NOMO-1 treated with dmso at 0.1 percent for 144 hours (cell line): ENCODE measurements at regions not wholly inside any gene's neighbourhood (a gene's known extent, or its start where the extent isn't known, plus 50 kb on each side); places are given as distances from the start of the nearest gene placed in this dataset.

Experiments used
- DNase-seq: peaks from one replicate; lab custom pipeline; 2025; ENCODE audit not compliant: unreplicated experiment; lab: John Stamatoyannopoulos, UW

- DNase-seq = no peak
Measured at GRCh38 chr15:88707771-88708654, 69.2 kb downstream of the ISG20 start.

- DNase-seq = peak; percentile 78
Measured at GRCh38 chr15:88708655-88709054, 69.8 kb downstream of the ISG20 start.

GRCh38 chr15:88710027-88710715 lies 71.4 kb downstream of the ISG20 start:
- DNase-seq = no peak

GRCh38 chr15:88711806-88712205 lies 73.0 kb downstream of the ISG20 start:
- no peak for DNase-seq

- DNase-seq = no peak
Measured at GRCh38 chr15:88714782-88715372, 76.1 kb downstream of the ISG20 start.

GRCh38 chr15:88716543-88717381 lies 77.9 kb downstream of the ISG20 start:
- no peak for DNase-seq

- no peak for DNase-seq
Measured at GRCh38 chr15:88717382-88718031, 78.7 kb downstream of the ISG20 start.

GRCh38 chr15:88718731-88719130 lies 79.9 kb downstream of the ISG20 start:
- DNase-seq = no peak

- DNase-seq = no peak
Measured at GRCh38 chr15:88719654-88720053, 80.8 kb downstream of the ISG20 start.

- peak; percentile 52 for DNase-seq
Measured at GRCh38 chr15:88725305-88726210, 77.7 kb upstream of the ACAN start.

GRCh38 chr15:88727439-88727838 lies 75.8 kb upstream of the ACAN start:
- DNase-seq = no peak

GRCh38 chr15:88729581-88729980 lies 73.7 kb upstream of the ACAN start:
- DNase-seq = no peak

GRCh38 chr15:88730751-88731150 lies 72.5 kb upstream of the ACAN start:
- no peak for DNase-seq

- no peak for DNase-seq
Measured at GRCh38 chr15:88735212-88735611, 68.0 kb upstream of the ACAN start.

GRCh38 chr15:88736204-88736603 lies 67.0 kb upstream of the ACAN start:
- no peak for DNase-seq

- DNase-seq = no peak
Measured at GRCh38 chr15:88738796-88739195, 64.4 kb upstream of the ACAN start.

GRCh38 chr15:88739541-88739940 lies 63.7 kb upstream of the ACAN start:
- no peak for DNase-seq

- no peak for DNase-seq
Measured at GRCh38 chr15:88740356-88740755, 62.9 kb upstream of the ACAN start.

- DNase-seq = no peak
Measured at GRCh38 chr15:88741046-88741445, 62.2 kb upstream of the ACAN start.

GRCh38 chr15:88741671-88742070 lies 61.6 kb upstream of the ACAN start:
- DNase-seq = no peak
